ENCODE measurements at regions not wholly inside any gene's neighbourhood (a gene's known extent, or its start where the extent isn't known, plus 50 kb on each side); places are given as distances from the start of the nearest gene placed in this dataset.

DNA sequence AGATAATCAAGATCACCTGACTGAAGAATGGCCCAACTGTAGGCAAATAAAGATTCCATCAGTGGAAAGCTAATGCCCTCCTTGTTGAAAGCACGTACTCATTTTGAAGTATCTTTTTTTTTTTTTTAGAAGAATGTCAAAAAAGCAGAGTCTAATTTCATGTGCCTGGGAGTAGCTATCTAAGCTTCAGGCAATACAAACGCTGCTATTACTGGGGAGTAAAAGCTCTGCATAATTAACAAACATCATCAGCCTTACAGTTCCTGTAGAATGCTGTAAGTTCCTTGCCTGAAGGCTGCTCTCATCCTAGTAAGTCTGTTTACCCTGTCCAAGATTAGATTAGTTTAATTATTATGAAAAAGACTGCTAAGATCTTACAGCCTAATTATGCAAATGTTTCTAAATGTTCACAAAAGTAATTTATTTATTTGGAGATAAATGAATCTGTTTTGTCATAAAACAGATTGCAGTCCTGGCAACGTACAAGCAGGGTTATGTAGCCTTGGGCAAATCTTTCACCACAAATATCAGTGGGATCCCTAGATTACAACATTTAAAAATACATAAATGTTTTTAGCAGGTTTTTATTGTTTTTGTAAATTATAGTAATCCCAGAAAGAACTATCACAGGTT is 451.3 kb upstream of the AGTR1 start:
- no peak for DNase-seq (ENCODE audit: low read depth in 2 of 3, low spot score in 2 of 3)

DNA sequence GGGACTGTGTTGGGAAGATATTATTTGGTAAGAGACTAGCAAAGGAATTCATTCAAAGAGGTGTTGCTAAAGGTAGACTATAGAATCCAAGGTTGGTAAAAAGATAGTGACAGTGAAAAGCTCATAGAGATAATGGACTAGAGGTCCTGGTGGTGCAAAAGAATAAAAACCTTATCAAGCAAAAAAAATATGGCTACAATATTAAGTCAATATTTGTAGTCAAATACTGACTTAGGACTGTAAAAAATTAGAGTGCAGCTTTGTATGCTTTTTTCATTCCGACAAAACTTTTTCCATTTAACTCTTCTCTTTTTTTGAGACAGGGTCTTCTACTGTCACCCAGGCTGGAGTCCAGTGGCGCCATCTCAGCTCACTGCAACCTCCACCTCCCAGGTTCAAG is 444.0 kb upstream of the AGTR1 start:
- DNase-seq (ENCODE audit: low read depth in 2 of 3, low spot score in 2 of 3), result no peak

- no peak for DNase-seq (ENCODE audit: low read depth in 2 of 3, low spot score in 2 of 3)
Observed at GRCh38 chr3:148254402-148254801, 443.3 kb upstream of the AGTR1 start.

- DNase-seq (ENCODE audit: low read depth in 2 of 3, low spot score in 2 of 3), result no peak
Observed at GRCh38 chr3:148255981-148256969, 441.4 kb upstream of the AGTR1 start.

GRCh38 chr3:148262980-148263379 is 434.7 kb upstream of the AGTR1 start:
- DNase-seq (ENCODE audit: low read depth in 2 of 3, low spot score in 2 of 3), result no peak

- DNase-seq (ENCODE audit: low read depth in 2 of 3, low spot score in 2 of 3), result no peak
Observed at GRCh38 chr3:148265841-148266240, 431.9 kb upstream of the AGTR1 start.

DNA sequence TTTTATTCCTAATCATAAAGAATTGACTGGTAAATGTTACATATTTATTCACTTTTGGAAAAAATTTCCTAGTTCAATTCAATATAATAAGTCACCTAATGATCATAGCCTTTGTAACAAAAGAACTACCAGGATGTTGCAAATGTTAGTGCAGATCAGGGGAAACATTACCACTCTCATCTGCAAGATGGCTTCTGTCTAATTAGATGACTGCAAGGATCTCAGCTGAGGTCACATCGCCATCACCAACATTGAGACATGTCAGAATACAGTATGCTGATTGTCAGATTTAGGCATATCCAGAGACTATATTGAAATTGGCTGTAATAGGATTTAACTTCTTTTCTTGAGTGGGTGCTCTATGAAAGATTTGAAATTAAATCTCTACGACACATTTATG is 431.4 kb upstream of the AGTR1 start:
- DNase-seq (ENCODE audit: low read depth in 2 of 3, low spot score in 2 of 3), result no peak

GRCh38 chr3:148269816-148270215 is 427.9 kb upstream of the AGTR1 start:
- no peak for DNase-seq (ENCODE audit: low read depth in 2 of 3, low spot score in 2 of 3)

GRCh38 chr3:148280623-148281242 is 417.0 kb upstream of the AGTR1 start:
- no peak for DNase-seq (ENCODE audit: low read depth in 2 of 3, low spot score in 2 of 3)

DNA sequence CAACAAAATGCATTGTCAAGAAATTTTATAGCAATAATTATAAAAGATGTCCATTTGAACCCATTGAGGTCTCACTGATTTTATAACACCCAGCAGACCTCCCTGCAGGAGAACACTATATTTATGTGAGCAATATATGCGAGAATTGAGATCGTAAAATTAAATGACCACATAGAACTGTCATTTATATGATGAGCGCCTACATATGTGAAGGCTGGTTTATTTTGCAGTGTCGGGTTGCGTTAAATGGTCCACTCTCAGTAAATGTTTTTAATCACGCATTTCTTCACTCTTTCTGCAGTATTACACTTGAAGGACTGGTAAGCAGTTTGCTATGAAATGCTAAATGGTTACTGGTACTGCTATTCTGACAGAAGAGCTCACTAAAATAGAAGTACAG is 408.5 kb upstream of the AGTR1 start:
- DNase-seq (ENCODE audit: low read depth in 2 of 3, low spot score in 2 of 3), result no peak

GRCh38 chr3:148297013-148297412 is 400.7 kb upstream of the AGTR1 start:
- DNase-seq (ENCODE audit: low read depth in 2 of 3, low spot score in 2 of 3), result no peak

GRCh38 chr3:148307443-148307843 is 390.3 kb upstream of the AGTR1 start:
- no peak for DNase-seq (ENCODE audit: low read depth in 2 of 3, low spot score in 2 of 3)

DNA sequence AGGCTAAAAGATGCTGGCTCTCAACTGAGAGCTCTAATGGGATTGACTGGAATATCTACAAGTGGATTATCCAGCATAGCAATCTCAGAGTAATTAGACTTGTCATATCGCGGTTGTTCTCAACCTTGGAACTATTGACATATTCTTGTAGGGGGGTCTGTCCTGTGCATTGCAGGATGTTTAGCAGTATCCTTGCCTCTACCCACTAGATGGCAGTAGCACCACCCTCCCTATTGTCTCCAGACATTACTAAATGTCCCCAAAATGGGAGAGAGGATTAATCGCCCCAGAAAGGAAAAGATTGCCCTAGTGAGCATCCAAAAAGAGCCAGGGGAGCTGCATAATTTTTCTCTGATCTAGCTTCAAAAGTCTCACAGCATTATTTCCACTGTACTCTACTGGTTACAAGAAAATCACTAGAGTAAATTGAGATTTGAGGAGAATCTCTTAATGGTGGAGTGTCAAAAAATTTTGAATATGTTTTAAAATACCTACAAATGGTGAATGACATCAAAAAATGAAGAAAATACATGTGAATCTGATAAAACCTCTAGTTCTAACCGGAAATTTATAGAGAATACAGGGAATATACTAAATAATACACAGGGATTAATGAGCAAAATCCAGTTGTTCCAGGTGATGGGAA is 388.2 kb upstream of the AGTR1 start:
- DNase-seq (ENCODE audit: low read depth in 2 of 3, low spot score in 2 of 3), result peak in 2 of 3 donors; percentile 23 to 43

DNA sequence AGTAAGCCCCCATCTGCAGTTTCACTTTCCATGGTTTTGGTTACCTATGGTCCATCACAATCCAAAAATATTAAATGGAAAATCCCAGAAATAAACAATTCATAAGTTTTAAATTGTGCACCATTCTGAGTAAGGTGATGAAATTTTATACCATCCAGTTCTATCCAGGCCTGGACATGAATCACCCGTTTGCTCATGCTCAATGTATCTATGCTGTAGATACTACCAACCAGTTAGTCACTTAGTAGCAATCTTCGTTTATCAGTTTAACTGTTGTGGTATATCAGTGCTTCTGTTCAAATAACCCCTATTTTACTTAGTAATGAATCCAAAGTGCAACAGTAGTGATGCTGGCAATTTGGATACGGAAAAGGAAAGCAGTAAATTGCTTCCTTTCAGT is 381.9 kb upstream of the AGTR1 start:
- DNase-seq (ENCODE audit: low read depth in 2 of 3, low spot score in 2 of 3), result no peak

GRCh38 chr3:148318240-148318639 is 379.5 kb upstream of the AGTR1 start:
- no peak for DNase-seq (ENCODE audit: low read depth in 2 of 3, low spot score in 2 of 3)

- DNase-seq (ENCODE audit: low read depth in 2 of 3, low spot score in 2 of 3), result peak in 2 of 3 donors; percentile 21 to 59
Observed at GRCh38 chr3:148319161-148319915, 378.4 kb upstream of the AGTR1 start.

DNA sequence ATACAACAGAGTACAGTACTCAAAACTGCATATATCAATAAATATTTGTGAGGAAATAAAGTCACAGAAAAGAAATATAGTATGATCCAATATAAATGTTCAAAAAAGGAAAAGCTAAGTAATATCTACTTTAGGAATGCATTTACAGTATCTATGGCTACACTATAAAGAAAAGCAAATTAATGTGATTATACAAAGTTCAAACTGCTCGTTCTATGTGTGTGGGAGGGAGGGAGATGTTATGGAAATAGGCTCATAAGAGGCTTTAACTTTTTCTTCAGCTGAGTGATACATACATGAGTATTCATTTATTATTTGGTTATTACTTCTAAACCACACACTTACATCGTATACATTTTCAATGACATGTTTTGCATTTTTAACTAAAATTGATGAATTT is 377.7 kb upstream of the AGTR1 start:
- no peak for DNase-seq (ENCODE audit: low read depth in 2 of 3, low spot score in 2 of 3)

DNA sequence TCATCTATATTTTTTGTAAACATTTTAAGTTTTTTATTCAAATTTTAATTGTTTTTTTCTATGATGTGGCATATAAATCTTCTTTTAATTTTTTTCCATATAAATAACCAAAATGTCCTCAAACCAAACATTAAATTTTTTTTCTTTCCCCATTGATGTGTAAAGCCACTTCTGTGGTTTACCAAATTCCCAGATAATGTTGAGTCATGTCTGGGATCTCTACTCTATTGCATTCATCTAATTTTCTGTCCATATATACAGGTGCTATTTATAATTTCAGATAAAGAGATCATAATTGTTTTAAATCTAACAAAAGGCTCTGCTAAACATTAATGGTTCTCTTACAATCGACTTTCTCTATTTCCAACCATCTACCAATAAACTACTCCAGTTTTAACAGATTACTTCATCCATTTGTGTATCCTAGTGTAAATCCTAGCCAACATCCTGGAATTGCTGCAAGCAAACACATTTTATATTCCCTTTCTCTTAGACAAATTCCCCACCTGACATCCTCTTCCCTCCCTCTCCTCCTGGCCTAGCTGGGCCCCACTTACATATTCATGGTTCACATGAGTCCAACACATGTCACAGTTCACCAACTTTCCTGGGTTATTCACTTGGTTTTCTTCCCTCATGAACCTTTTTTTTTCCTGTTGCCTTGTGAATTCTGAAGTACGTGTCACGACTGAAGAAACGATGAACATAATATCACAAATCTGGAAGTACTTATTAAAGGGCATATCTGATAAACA is 368.0 kb upstream of the AGTR1 start:
- no peak for DNase-seq (ENCODE audit: low read depth in 2 of 3, low spot score in 2 of 3)

- DNase-seq (ENCODE audit: low read depth in 2 of 3, low spot score in 2 of 3), result no peak
Observed at GRCh38 chr3:148330542-148330941, 367.2 kb upstream of the AGTR1 start.
